OCI-LY3 (cell line): ENCODE measurements at regions not wholly inside any gene's neighbourhood (a gene's known extent, or its start where the extent isn't known, plus 50 kb on each side); places are given as distances from the start of the nearest gene placed in this dataset.

Experiments
- CTCF ChIP-seq: fragments of 200-600, 300-600 bp; sonication (generic); IDR thresholded peaks from 2 replicates; pipeline ENCODE4 v1.5.1; 2014; ENCODE audit warnings: antibody characterized with exemption, low read length, low read depth
- EZH2phosphoT487 ChIP-seq: fragments of 200-600 bp; shearing (Covaris generic); IDR thresholded peaks from 2 replicates; pipeline ENCODE4 v1.6.1; 2018; ENCODE audit warnings: antibody characterized with exemption, mixed run types, low read depth

GRCh38 chr6:21785164-21785563, 191.6 kb downstream of the SOX4 start:
- no peak for TF ChIP-seq CTCF
- no peak for TF ChIP-seq EZH2phosphoT487
